Hepatocyte (in vitro differentiated cells): ENCODE measurements at regions not wholly inside any gene's neighbourhood (a gene's known extent, or its start where the extent isn't known, plus 50 kb on each side); places are given as distances from the start of the nearest gene placed in this dataset.
A peak's percentile ranks its signal among the peaks of the same experiment; 100 is the strongest.

Experiments used
- DNase-seq: peaks from one replicate; pipeline ENCODE4 v3.0.0-alpha.2; 2016; ENCODE audit warnings: low spot score
- H2AFZ ChIP-seq: fragments of 200-600 bp; sonication (generic); 2 replicates; pipeline ENCODE4 v1.6.0; 2016; ENCODE audit warnings: antibody characterized with exemption, mild to moderate bottlenecking
- H3K27ac ChIP-seq: fragments of 200-600 bp; sonication (generic); 2 replicates; pipeline ENCODE4 v1.5.1; 2016; ENCODE audit warnings: mild to moderate bottlenecking
- H3K27me3 ChIP-seq: fragments of 200-600 bp; sonication (generic); 2 replicates; pipeline ENCODE4 v1.6.1; 2016
- H3K36me3 ChIP-seq: fragments of 200-600 bp; sonication (generic); replicated peaks from 2 replicates; pipeline ENCODE4 v1.5.1; 2016; ENCODE audit warnings: low read depth; ENCODE audit not compliant: insufficient read depth
- H3K4me1 ChIP-seq: fragments of 200-600 bp; sonication (generic); 2 replicates; pipeline ENCODE4 v1.5.1; 2016; ENCODE audit warnings: mild to moderate bottlenecking, moderate library complexity; ENCODE audit not compliant: insufficient read depth
- H3K4me2 ChIP-seq: fragments of 200-600 bp; sonication (generic); 2 replicates; pipeline ENCODE4 v1.6.0; 2016
- H3K4me3 ChIP-seq: fragments of 200-600 bp; sonication (generic); 2 replicates; pipeline ENCODE4 v1.5.1; 2016; ENCODE audit warnings: mild to moderate bottlenecking
- H3K79me2 ChIP-seq: fragments of 200-600 bp; sonication (generic); 2 replicates; pipeline ENCODE4 v1.6.0; 2017; ENCODE audit warnings: mild to moderate bottlenecking
- H3K9me2 ChIP-seq: fragments of 200-600 bp; sonication (generic); replicated peaks from 2 replicates; pipeline ENCODE4 v1.6.0; 2017; ENCODE audit warnings: mild to moderate bottlenecking; ENCODE audit not compliant: insufficient read depth
- H3K9me3 ChIP-seq: fragments of 200-600 bp; sonication (generic); 2 replicates; pipeline ENCODE4 v1.5.1; 2016; ENCODE audit warnings: low read depth, mild to moderate bottlenecking
- H4K20me1 ChIP-seq: fragments of 200-600 bp; sonication (generic); 2 replicates; pipeline ENCODE4 v1.6.0; 2016; ENCODE audit warnings: mild to moderate bottlenecking; ENCODE audit not compliant: insufficient read depth, poor library complexity, severe bottlenecking
- EZH2 ChIP-seq: fragments of 200-600 bp; sonication (generic); IDR thresholded peaks from 2 replicates; pipeline ENCODE4 v1.6.1; 2016; ENCODE audit warnings: antibody characterized with exemption, mild to moderate bottlenecking, borderline replicate concordance
- EZH2phosphoT487 ChIP-seq: fragments of 200-600 bp; sonication (generic); IDR thresholded peaks from one replicate; pipeline ENCODE4 v1.6.1; 2018; ENCODE audit warnings: antibody characterized with exemption, mild to moderate bottlenecking, low read depth, moderate library complexity; ENCODE audit not compliant: unreplicated experiment, severe bottlenecking
- WGBS: methylation state at CpG from one replicate; pipeline ENCODE4 v1.1.6; 2016; ENCODE audit warnings: low lambda C conversion rate; ENCODE audit errors: missing lambda C conversion rate; 5-methylcytosine and 5-hydroxymethylcytosine counted together
- TF ChIP-seq, protein P1 (sequence below): fragments of 200-600 bp; sonication (generic); IDR thresholded peaks from 2 replicates; pipeline ENCODE4 v1.5.1; 2016; ENCODE audit warnings: antibody characterized with exemption, mild to moderate bottlenecking; ENCODE audit not compliant: poor library complexity

DNA sequence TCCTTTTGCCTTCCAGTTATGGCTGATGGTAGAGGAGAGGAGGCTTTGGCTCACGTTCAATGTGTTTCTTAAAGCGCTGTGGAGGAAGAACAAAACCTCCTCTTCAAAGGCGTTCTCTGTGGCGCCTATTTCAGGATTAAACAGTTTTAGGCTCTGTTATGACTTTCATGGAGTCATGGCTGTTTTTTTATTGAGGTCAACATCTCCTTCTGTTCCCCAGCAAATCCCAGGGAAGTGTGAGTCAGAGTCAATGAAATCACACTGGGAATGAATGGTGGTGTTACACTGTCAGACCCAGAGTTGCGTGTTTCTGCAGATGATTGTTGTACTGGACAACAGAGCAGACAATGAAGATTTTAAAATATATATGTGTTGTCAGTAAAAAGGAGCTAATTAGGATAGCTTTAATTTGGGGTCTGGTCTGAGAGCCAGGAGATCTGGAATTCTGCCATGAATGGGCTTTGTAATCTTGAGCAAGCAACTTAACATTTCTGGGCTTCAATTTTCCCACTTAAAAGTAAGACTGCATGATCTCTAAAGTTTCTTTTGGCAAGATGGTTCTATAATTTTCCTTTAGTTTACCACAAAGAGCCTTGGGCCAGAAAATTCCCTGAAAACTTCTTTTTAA, 240.7 kb downstream of the CSNK1G3 start:
- no peak overlapping the region for H3K4me2 ChIP-seq
- TF ChIP-seq, protein P1, sequence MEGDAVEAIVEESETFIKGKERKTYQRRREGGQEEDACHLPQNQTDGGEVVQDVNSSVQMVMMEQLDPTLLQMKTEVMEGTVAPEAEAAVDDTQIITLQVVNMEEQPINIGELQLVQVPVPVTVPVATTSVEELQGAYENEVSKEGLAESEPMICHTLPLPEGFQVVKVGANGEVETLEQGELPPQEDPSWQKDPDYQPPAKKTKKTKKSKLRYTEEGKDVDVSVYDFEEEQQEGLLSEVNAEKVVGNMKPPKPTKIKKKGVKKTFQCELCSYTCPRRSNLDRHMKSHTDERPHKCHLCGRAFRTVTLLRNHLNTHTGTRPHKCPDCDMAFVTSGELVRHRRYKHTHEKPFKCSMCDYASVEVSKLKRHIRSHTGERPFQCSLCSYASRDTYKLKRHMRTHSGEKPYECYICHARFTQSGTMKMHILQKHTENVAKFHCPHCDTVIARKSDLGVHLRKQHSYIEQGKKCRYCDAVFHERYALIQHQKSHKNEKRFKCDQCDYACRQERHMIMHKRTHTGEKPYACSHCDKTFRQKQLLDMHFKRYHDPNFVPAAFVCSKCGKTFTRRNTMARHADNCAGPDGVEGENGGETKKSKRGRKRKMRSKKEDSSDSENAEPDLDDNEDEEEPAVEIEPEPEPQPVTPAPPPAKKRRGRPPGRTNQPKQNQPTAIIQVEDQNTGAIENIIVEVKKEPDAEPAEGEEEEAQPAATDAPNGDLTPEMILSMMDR, result no peak
- TF ChIP-seq EZH2phosphoT487 (no peak), EZH2 (no peak)
- peak; percentile 36 for DNase-seq
- no peaks in the 10 kb centered on the region for H3K79me2 ChIP-seq
- H3K4me3 ChIP-seq, result no peak overlapping the region
- H2AFZ ChIP-seq, result no peak overlapping the region
- no peaks in the 10 kb centered on the region for H3K27me3 ChIP-seq
- H3K4me1 ChIP-seq, result peaks cover 10% of the 10 kb centered on the region
- H3K27ac ChIP-seq, result peak overlapping the region; percentile 74
- no peaks in the 10 kb centered on the region for H3K9me3 ChIP-seq
- H3K36me3 ChIP-seq, result no peaks in the 10 kb centered on the region
- no peaks in the 10 kb centered on the region for H4K20me1 ChIP-seq
- WGBS, result 72% methylated on average over 5 of the region's 5 CpGs
- H3K9me2 ChIP-seq, result no peaks in the 10 kb centered on the region

DNA sequence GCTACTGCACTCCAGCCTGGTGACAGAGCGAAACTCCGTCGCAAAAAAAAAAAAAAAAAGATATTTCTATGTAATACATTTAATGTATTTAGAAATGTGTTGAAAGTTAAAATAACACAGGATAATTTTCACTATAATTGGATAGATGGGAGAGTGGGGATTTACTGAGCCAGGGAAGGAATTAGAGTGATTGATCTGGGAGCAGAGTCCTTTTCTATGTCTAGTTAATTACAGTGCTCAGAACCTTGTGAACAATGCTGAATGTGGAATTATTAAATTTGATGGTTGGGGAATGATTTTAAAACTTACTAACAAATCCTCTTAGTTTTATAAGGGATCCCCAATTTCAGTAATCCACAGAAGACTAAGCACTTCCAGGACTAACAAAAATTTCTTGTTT, 239.7 kb downstream of the CSNK1G3 start:
- Histone ChIP-seq H3K4me2 (no peak overlapping the region), H3K4me1 (peaks cover 10% of the 10 kb centered on the region), H2AFZ (no peak overlapping the region), H3K4me3 (no peak overlapping the region), H3K9me2 (no peaks in the 10 kb centered on the region), H4K20me1 (no peaks in the 10 kb centered on the region), H3K27me3 (no peaks in the 10 kb centered on the region), H3K9me3 (no peaks in the 10 kb centered on the region), H3K27ac (no peak overlapping the region), H3K36me3 (no peaks in the 10 kb centered on the region), H3K79me2 (no peaks in the 10 kb centered on the region)
- DNase-seq, result no peak
- TF ChIP-seq, protein P1, result no peak
- TF ChIP-seq EZH2 (no peak), EZH2phosphoT487 (no peak)
- WGBS, result 97% methylated on average over 3 of the region's 3 CpGs

DNA sequence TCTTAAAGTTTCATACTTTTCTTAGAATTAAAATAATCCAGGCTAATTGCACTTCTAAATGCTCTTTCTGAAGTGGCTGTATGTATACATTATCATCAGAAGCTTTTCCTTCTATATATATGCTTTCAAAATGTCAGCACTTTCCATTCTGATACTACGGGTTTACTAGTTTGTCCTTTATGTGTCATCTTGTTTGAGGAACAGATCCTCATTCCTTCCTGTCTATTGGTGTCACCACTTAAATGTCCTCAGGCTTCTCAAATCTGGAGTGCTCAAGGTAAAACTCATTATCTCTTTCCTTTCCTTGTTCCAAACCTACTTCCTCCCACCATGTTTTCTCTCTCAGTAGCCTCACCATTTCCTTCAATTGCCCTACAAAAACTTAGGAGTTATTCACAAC, 236.3 kb downstream of the CSNK1G3 start:
- Histone ChIP-seq H2AFZ (no peak overlapping the region), H3K4me1 (no peaks in the 10 kb centered on the region), H3K9me3 (no peaks in the 10 kb centered on the region), H3K36me3 (no peaks in the 10 kb centered on the region), H3K4me3 (no peak overlapping the region), H3K27ac (no peak overlapping the region), H3K79me2 (no peaks in the 10 kb centered on the region), H3K4me2 (no peak overlapping the region), H4K20me1 (no peaks in the 10 kb centered on the region), H3K9me2 (no peaks in the 10 kb centered on the region), H3K27me3 (no peaks in the 10 kb centered on the region)
- WGBS, result 78% methylated on average over 1 of the region's 1 CpG
- no peak for DNase-seq
- TF ChIP-seq EZH2 (no peak), EZH2phosphoT487 (no peak)
- TF ChIP-seq, protein P1, result no peak
